PC-3 (cell line): ENCODE measurements at regions not wholly inside any gene's neighbourhood (a gene's known extent, or its start where the extent isn't known, plus 50 kb on each side); places are given as distances from the start of the nearest gene placed in this dataset.

Experiments
- ATAC-seq: fragments of 200-7000 bp; cut with Tn5 transposase; 2 replicates; pipeline ENCODE4 v1.9.1; 2020; ENCODE audit warnings: mild to moderate bottlenecking, moderate library complexity
- BruUV-seq: library from RNA; stranded (reverse); fragments of 400-500 nt; replicated peaks from 2 replicates; lab custom pipeline; 2021; lab: Mats Ljungman, UMichigan
- CTCF ChIA-PET: fragments of 300-600 bp; sonication (Branson Sonifier 250); formaldehyde crosslinking; loops from one replicate; lab custom pipeline; 2022; ENCODE audit warnings: antibody characterized with exemption; lab: Charles Lee
- POLR2A ChIA-PET: fragments of 300-600 bp; sonication (Branson Sonifier 250); formaldehyde crosslinking; loops from one replicate; lab custom pipeline; 2022; ENCODE audit warnings: antibody characterized with exemption; ENCODE audit not compliant: unreplicated experiment; lab: Charles Lee
- DNase-seq: peaks from one replicate; pipeline ENCODE4 v3.0.0-alpha.2; 2015
- H2AFZ ChIP-seq: fragments of 300-600 bp; sonication (generic); 2 replicates; pipeline ENCODE4 v1.6.0; 2016; ENCODE audit warnings: antibody characterized with exemption, low read length
- H3F3A ChIP-seq: fragments of 300-600 bp; sonication (generic); one replicate; pipeline ENCODE4 v1.6.0; 2017; ENCODE audit warnings: antibody characterized with exemption, low read length, control low read depth, mild to moderate bottlenecking; ENCODE audit not compliant: unreplicated experiment
- H3K27ac ChIP-seq: fragments of 300-600 bp; sonication (generic); 2 replicates; pipeline ENCODE4 v1.5.1; 2016; ENCODE audit warnings: mild to moderate bottlenecking, low read length
- H3K27me3 ChIP-seq: fragments of 300-600 bp; sonication (generic); 2 replicates; pipeline ENCODE4 v1.6.1; 2016; ENCODE audit warnings: low read length, mixed read lengths
- H3K36me3 ChIP-seq: fragments of 300-600 bp; sonication (generic); 2 replicates; pipeline ENCODE4 v1.6.1; 2016; ENCODE audit warnings: low read depth, mixed run types, low read length, mixed read lengths
- H3K4me1 ChIP-seq: fragments of 300-600 bp; sonication (generic); 2 replicates; pipeline ENCODE4 v1.5.1; 2016; ENCODE audit warnings: low read length; ENCODE audit not compliant: insufficient read depth
- H3K4me2 ChIP-seq: fragments of 300-600 bp; sonication (generic); 2 replicates; pipeline ENCODE4 v1.6.0; 2016; ENCODE audit warnings: low read length
- H3K4me3 ChIP-seq: fragments of 300-600 bp; sonication (generic); 2 replicates; pipeline ENCODE4 v1.5.1; 2016; ENCODE audit warnings: mild to moderate bottlenecking, low read length, mixed read lengths
- H3K79me2 ChIP-seq: fragments of 300-600 bp; sonication (generic); 2 replicates; pipeline ENCODE4 v1.6.1; 2017; ENCODE audit warnings: low read length, mixed read lengths
- H3K9ac ChIP-seq: fragments of 300-600 bp; sonication (generic); 2 replicates; pipeline ENCODE4 v1.6.0; 2016; ENCODE audit warnings: mild to moderate bottlenecking, low read length
- H3K9me2 ChIP-seq: fragments of 300-600 bp; sonication (generic); replicated peaks from 2 replicates; pipeline ENCODE4 v1.6.1; 2016; ENCODE audit warnings: mixed run types, low read length, mixed read lengths
- H3K9me3 ChIP-seq: fragments of 300-600 bp; sonication (generic); 2 replicates; pipeline ENCODE4 v1.6.1; 2016; ENCODE audit warnings: low read length, mixed read lengths
- H4K20me1 ChIP-seq: fragments of 300-600 bp; sonication (generic); 2 replicates; pipeline ENCODE4 v1.6.1; 2016; ENCODE audit warnings: low read length, mixed read lengths
- CTCF ChIP-seq: fragments of 300-600 bp; sonication (generic); conservative IDR thresholded peaks from 2 replicates; pipeline ENCODE4 v1.5.1; 2017; ENCODE audit warnings: antibody characterized with exemption, low read depth, mild to moderate bottlenecking, low read length
- EZH2 ChIP-seq: fragments of 300-600 bp; sonication (generic); IDR thresholded peaks from one replicate; pipeline ENCODE4 v1.6.1; 2017; ENCODE audit warnings: antibody characterized with exemption, mild to moderate bottlenecking, low read length; ENCODE audit not compliant: unreplicated experiment
- EZH2phosphoT487 ChIP-seq: fragments of 300-600 bp; sonication (generic); IDR thresholded peaks from 2 replicates; pipeline ENCODE4 v1.6.1; 2018; ENCODE audit warnings: mild to moderate bottlenecking, antibody characterized with exemption, low read length, borderline replicate concordance
- intact Hi-C: fragments of 100-400 bp; cut with micrococcal nuclease; formaldehyde crosslinking; loops from 2 replicates; pipeline ENCODE4 v1.9.0; 2023

GRCh38 chrX:43166874-43167273, 388.9 kb upstream of the PPP1R2C start:
- Histone ChIP-seq H3K4me3 (no peak overlapping the region), H3K9me2 (no peaks in the 10 kb centered on the region), H2AFZ (no peak overlapping the region), H3K79me2 (no peaks in the 10 kb centered on the region), H3K4me2 (no peak overlapping the region), H3K36me3 (no peaks in the 10 kb centered on the region), H3K27ac (no peak overlapping the region), H3K27me3 (no peaks in the 10 kb centered on the region), H3K9ac (no peak overlapping the region), H3K4me1 (no peaks in the 10 kb centered on the region), H3K9me3 (no peaks in the 10 kb centered on the region), H4K20me1 (no peaks in the 10 kb centered on the region), H3F3A (no peaks in the 10 kb centered on the region)
- POLR2A ChIA-PET: no interaction called here
- TF ChIP-seq CTCF (no peak), EZH2 (no peak), EZH2phosphoT487 (no peak)
- no peak for ATAC-seq
- BruUV-seq: no TSS peak
- DNase-seq: peak; percentile 4
- intact Hi-C loops: no loop called here
- CTCF ChIA-PET: no interaction called here

- DNase-seq (no peak), ATAC-seq (no peak)
- H2AFZ ChIP-seq: no peak overlapping the region
- no peak overlapping the region for H3K27ac ChIP-seq
- H3K9me3 ChIP-seq: no peaks in the 10 kb centered on the region
- H3K9me2 ChIP-seq: no peaks in the 10 kb centered on the region
- no peak overlapping the region for H3K4me2 ChIP-seq
- no peaks in the 10 kb centered on the region for H3K79me2 ChIP-seq
- intact Hi-C loops: no loop called here
- TF ChIP-seq EZH2: no peak
- H3K4me3 ChIP-seq: no peak overlapping the region
- H3F3A ChIP-seq: no peaks in the 10 kb centered on the region
- H3K27me3 ChIP-seq: no peaks in the 10 kb centered on the region
- no peaks in the 10 kb centered on the region for H4K20me1 ChIP-seq
- no peaks in the 10 kb centered on the region for H3K36me3 ChIP-seq
- no peaks in the 10 kb centered on the region for H3K4me1 ChIP-seq
- ChIA-PET CTCF (no interaction called here), POLR2A (no interaction called here)
- no TSS peak for BruUV-seq
- no peak overlapping the region for H3K9ac ChIP-seq
These were observed 397.5 kb upstream of the PPP1R2C start for GRCh38 chrX:43175434-43175833.

GRCh38 chrX:43176686-43177085, 398.7 kb upstream of the PPP1R2C start:
- intact Hi-C loops: no loop called here
- DNase-seq (no peak), ATAC-seq (no peak)
- Histone ChIP-seq H3K27ac (no peak overlapping the region), H3K36me3 (no peaks in the 10 kb centered on the region), H2AFZ (no peak overlapping the region), H3K9me2 (no peaks in the 10 kb centered on the region), H3K9me3 (no peaks in the 10 kb centered on the region), H3K27me3 (no peaks in the 10 kb centered on the region), H3K9ac (no peak overlapping the region), H3K4me2 (no peak overlapping the region), H3F3A (no peaks in the 10 kb centered on the region), H3K4me1 (no peaks in the 10 kb centered on the region), H3K79me2 (no peaks in the 10 kb centered on the region), H3K4me3 (no peak overlapping the region), H4K20me1 (no peaks in the 10 kb centered on the region)
- CTCF ChIA-PET: no interaction called here
- POLR2A ChIA-PET: no interaction called here
- BruUV-seq: no TSS peak
- TF ChIP-seq EZH2: no peak
- no peak for TF ChIP-seq CTCF
- TF ChIP-seq EZH2phosphoT487: no peak
